Fibroblast of lung (primary cell): ENCODE measurements at regions not wholly inside any gene's neighbourhood (a gene's known extent, or its start where the extent isn't known, plus 50 kb on each side); places are given as distances from the start of the nearest gene placed in this dataset.

Experiments used
- EZH2 ChIP-seq: IDR thresholded peaks from 2 replicates; pipeline ENCODE4 v1.5.1; 2012; ENCODE audit warnings: low read length, control low read depth, mild to moderate bottlenecking; ENCODE audit errors: missing control alignments
- TF ChIP-seq, protein P1 (sequence below), 2 donors: IDR thresholded peaks in 1 of 2; conservative IDR thresholded peaks in 1 of 2; 1 replicate in 1 of 2; 2 replicates in 1 of 2; pipeline ENCODE4 v1.5.1; 2011 to 2012; ENCODE audit warnings: low read length in 2 of 2, control low read depth in 1 of 2, inconsistent platforms in 1 of 2, low read depth in 1 of 2, mild to moderate bottlenecking in 1 of 2

DNA sequence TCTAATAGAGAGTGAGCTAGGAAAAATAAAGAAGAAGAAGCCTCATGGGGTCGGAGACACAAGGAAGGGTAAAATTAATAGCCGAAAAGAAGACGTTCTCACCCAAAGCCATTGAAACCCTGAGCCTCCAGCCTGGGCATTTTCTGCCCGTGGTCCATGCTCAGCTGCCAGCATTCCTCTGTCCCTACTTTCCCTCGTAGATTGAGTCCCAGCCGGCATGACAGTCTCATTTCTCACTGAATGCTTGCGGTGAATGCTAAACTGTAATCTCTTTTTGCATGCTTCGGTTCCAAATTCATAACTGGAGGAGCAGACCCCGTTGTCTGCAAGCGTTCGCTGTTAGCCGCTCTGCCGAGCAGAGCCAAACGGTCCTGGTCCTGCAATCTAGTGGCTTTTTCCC lies 54.0 kb upstream of the COX10 start:
- no peak for TF ChIP-seq EZH2
- TF ChIP-seq, protein P1, sequence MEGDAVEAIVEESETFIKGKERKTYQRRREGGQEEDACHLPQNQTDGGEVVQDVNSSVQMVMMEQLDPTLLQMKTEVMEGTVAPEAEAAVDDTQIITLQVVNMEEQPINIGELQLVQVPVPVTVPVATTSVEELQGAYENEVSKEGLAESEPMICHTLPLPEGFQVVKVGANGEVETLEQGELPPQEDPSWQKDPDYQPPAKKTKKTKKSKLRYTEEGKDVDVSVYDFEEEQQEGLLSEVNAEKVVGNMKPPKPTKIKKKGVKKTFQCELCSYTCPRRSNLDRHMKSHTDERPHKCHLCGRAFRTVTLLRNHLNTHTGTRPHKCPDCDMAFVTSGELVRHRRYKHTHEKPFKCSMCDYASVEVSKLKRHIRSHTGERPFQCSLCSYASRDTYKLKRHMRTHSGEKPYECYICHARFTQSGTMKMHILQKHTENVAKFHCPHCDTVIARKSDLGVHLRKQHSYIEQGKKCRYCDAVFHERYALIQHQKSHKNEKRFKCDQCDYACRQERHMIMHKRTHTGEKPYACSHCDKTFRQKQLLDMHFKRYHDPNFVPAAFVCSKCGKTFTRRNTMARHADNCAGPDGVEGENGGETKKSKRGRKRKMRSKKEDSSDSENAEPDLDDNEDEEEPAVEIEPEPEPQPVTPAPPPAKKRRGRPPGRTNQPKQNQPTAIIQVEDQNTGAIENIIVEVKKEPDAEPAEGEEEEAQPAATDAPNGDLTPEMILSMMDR (conservative IDR thresholded peaks at IDR 0.05 in 1 of 2, IDR thresholded peaks at IDR 0.05 in 1 of 2; ENCODE audit: low read depth in 1 of 2, low read length in 2 of 2): no peak
